Gastroesophageal sphincter (tissue), 4 donors: ENCODE measurements at regions not wholly inside any gene's neighbourhood (a gene's known extent, or its start where the extent isn't known, plus 50 kb on each side); places are given as distances from the start of the nearest gene placed in this dataset.

ENCODE experiments used
- ATAC-seq: fragments of 150-250 bp; one replicate; pipeline ENCODE4 v1.9.1; 2016; ENCODE audit warnings: mild to moderate bottlenecking, moderate library complexity
- H3K27ac ChIP-seq, 4 donors: fragments of 200-600 bp; sonication (generic) in 3 of 4; 1 replicate in 3 of 4; 2 replicates in 1 of 4; pipeline ENCODE4 v1.5.1; 2016 to 2019
- H3K27me3 ChIP-seq: fragments of 200-600 bp; sonication (generic); one replicate; pipeline ENCODE4 v1.5.1; 2019
- H3K36me3 ChIP-seq, 2 donors: fragments of 200-600 bp; sonication (generic); one replicate each; pipeline ENCODE4 v1.5.1; 2019; ENCODE audit warnings: control low read depth in 1 of 2
- H3K4me1 ChIP-seq, 3 donors: fragments of 200-600 bp; sonication (generic); 1 replicate in 2 of 3; 2 replicates in 1 of 3; pipeline ENCODE4 v1.5.1; 2016 to 2019; ENCODE audit warnings: control low read depth in 2 of 3
- H3K4me3 ChIP-seq, 2 donors: fragments of 200-600 bp; sonication (generic); one replicate each; pipeline ENCODE4 v1.5.1; 2019; ENCODE audit warnings: mild to moderate bottlenecking in 1 of 2, moderate library complexity in 1 of 2
- H3K9me3 ChIP-seq, 3 donors: fragments of 200-600 bp; sonication (generic); one replicate each; pipeline ENCODE4 v1.5.1; 2017 to 2019; ENCODE audit warnings: control low read depth in 2 of 3
- CTCF ChIP-seq, 4 experiments: fragments of 200-600 bp in 2 of 4; fragments of 450-650 bp in 2 of 4; sonication (generic) in 1 of 4; IDR thresholded peaks; one replicate each; pipeline ENCODE4 v1.5.1; 2017 to 2019; ENCODE audit warnings: antibody characterized with exemption in 4 of 4, mild to moderate bottlenecking in 2 of 4, moderate library complexity in 2 of 4
- EP300 ChIP-seq: sonication (generic); formaldehyde crosslinking; IDR thresholded peaks from one replicate; pipeline ENCODE4 v1.6.1; 2017; ENCODE audit warnings: antibody characterized with exemption, mild to moderate bottlenecking
- POLR2A ChIP-seq, 2 donors: fragments of 450-650 bp; IDR thresholded peaks; one replicate each; pipeline ENCODE4 v1.6.1; 2017; ENCODE audit warnings: antibody characterized with exemption in 2 of 2, mild to moderate bottlenecking in 2 of 2, moderate library complexity in 1 of 2
- POLR2AphosphoS5 ChIP-seq: sonication (generic); formaldehyde crosslinking; IDR thresholded peaks from one replicate; pipeline ENCODE4 v1.6.1; 2017; ENCODE audit warnings: antibody characterized with exemption
- WGBS, 2 donors: methylation state at CpG; one replicate each; pipeline ENCODE4 v1.1.5; 2018; ENCODE audit warnings: low coverage in 1 of 2; 5-methylcytosine and 5-hydroxymethylcytosine counted together

- Histone ChIP-seq H3K27me3 (no peaks in the 10 kb centered on the region), H3K4me1 (no peaks in the 10 kb centered on the region), H3K36me3 (no peaks in the 10 kb centered on the region), H3K4me3 (no peak overlapping the region), H3K27ac (no peak overlapping the region), H3K9me3 (no peaks in the 10 kb centered on the region)
- ATAC-seq = no peak
- WGBS, 2 donors = 18 to 37% methylated on average over 2 of the region's 2 CpGs
- TF ChIP-seq EP300 = no peak
- TF ChIP-seq POLR2AphosphoS5 = no peak
- no peak for TF ChIP-seq CTCF (IDR thresholded peaks at IDR 0.05)
- no peak for TF ChIP-seq POLR2A (IDR thresholded peaks at IDR 0.05)
These were observed 1446.2 kb downstream of the MAT2B start for GRCh38 chr5:164951570-164951969.

- TF ChIP-seq CTCF (IDR thresholded peaks at IDR 0.05) = no peak
- TF ChIP-seq POLR2A (IDR thresholded peaks at IDR 0.05) = no peak
- TF ChIP-seq EP300 = no peak
- TF ChIP-seq POLR2AphosphoS5 = no peak
- no peak for ATAC-seq
- Histone ChIP-seq H3K27ac (no peak overlapping the region), H3K4me1 (peaks cover 0 to 24% (median 3%) of the 10 kb centered on the region in 3 donors), H3K27me3 (no peaks in the 10 kb centered on the region), H3K36me3 (no peaks in the 10 kb centered on the region), H3K4me3 (no peak overlapping the region), H3K9me3 (no peaks in the 10 kb centered on the region)
- 85 to 87% methylated on average over 5 of the region's 5 CpGs for WGBS, 2 donors
These were observed 1453.3 kb downstream of the MAT2B start for GRCh38 chr5:164958688-164959087.

- no peak for ATAC-seq
- Histone ChIP-seq H3K9me3 (no peaks in the 10 kb centered on the region), H3K36me3 (no peaks in the 10 kb centered on the region), H3K27me3 (no peaks in the 10 kb centered on the region), H3K4me3 (no peak overlapping the region), H3K27ac (peak overlapping the region in 1 of 4 donors; percentile 18), H3K4me1 (peaks cover 0 to 26% (median 3%) of the 10 kb centered on the region in 3 donors)
- WGBS, 2 donors = 39 to 41% methylated on average over 3 to 4 of the region's 4 CpGs
- no peak for TF ChIP-seq POLR2A (IDR thresholded peaks at IDR 0.05)
- TF ChIP-seq POLR2AphosphoS5 = no peak
- TF ChIP-seq EP300 = no peak
- no peak for TF ChIP-seq CTCF (IDR thresholded peaks at IDR 0.05)
These were observed 1454.3 kb downstream of the MAT2B start for GRCh38 chr5:164959761-164960160.

GRCh38 chr5:164962329-164962961, 1457.0 kb downstream of the MAT2B start:
- Histone ChIP-seq H3K27ac (no peak overlapping the region), H3K9me3 (no peaks in the 10 kb centered on the region), H3K36me3 (no peaks in the 10 kb centered on the region), H3K4me1 (peaks cover 0 to 37% (median 3%) of the 10 kb centered on the region in 3 donors), H3K27me3 (no peaks in the 10 kb centered on the region), H3K4me3 (no peak overlapping the region)
- WGBS, 2 donors = 48 to 75% methylated on average over 1 to 2 of the region's 2 CpGs
- ATAC-seq = no peak
- TF ChIP-seq POLR2AphosphoS5 (peak; percentile 44), CTCF (IDR thresholded peaks at IDR 0.05) (no peak)

GRCh38 chr5:164966611-164967010, 1461.2 kb downstream of the MAT2B start:
- no peak overlapping the region for H3K27ac ChIP-seq
- no peak overlapping the region for H3K4me3 ChIP-seq
- ATAC-seq = no peak
- 70 to 84% methylated on average over 2 to 4 of the region's 4 CpGs for WGBS, 2 donors
- peaks cover 0 to 25% (median 3%) of the 10 kb centered on the region in 3 donors for H3K4me1 ChIP-seq
- H3K36me3 ChIP-seq = no peaks in the 10 kb centered on the region
- H3K9me3 ChIP-seq = no peaks in the 10 kb centered on the region
- no peaks in the 10 kb centered on the region for H3K27me3 ChIP-seq
- TF ChIP-seq POLR2A (IDR thresholded peaks at IDR 0.05) (no peak), EP300 (no peak), CTCF (IDR thresholded peaks at IDR 0.05) (no peak), POLR2AphosphoS5 (no peak)
